Mesendoderm (in vitro differentiated cells): ENCODE measurements at regions not wholly inside any gene's neighbourhood (a gene's known extent, or its start where the extent isn't known, plus 50 kb on each side); places are given as distances from the start of the nearest gene placed in this dataset.

Experiments used
- DNase-seq: peaks from one replicate; pipeline ENCODE4 v3.0.0; 2013
- H2AK5ac ChIP-seq: 2 replicates; pipeline ENCODE4 v1.6.1; 2013; ENCODE audit warnings: low read length, inconsistent platforms
- H2BK120ac ChIP-seq: 2 replicates; pipeline ENCODE4 v1.6.1; 2013; ENCODE audit warnings: low read depth, mild to moderate bottlenecking, low read length, moderate library complexity, mixed read lengths
- H2BK15ac ChIP-seq: replicated peaks from 2 replicates; pipeline ENCODE4 v1.6.1; 2013; ENCODE audit warnings: low read depth, mild to moderate bottlenecking, moderate library complexity
- H2BK5ac ChIP-seq: 2 replicates; pipeline ENCODE4 v1.6.1; 2013; ENCODE audit warnings: low read length, inconsistent platforms
- H3K18ac ChIP-seq: 2 replicates; pipeline ENCODE4 v1.6.1; 2013; ENCODE audit warnings: mild to moderate bottlenecking, low read length, mixed read lengths
- H3K23ac ChIP-seq: one replicate; pipeline ENCODE4 v1.6.1; 2013; ENCODE audit warnings: low read length
- H3K27ac ChIP-seq: 2 replicates; pipeline ENCODE4 v1.5.1; 2013; ENCODE audit warnings: low read depth, mild to moderate bottlenecking, inconsistent platforms, low read length, moderate library complexity
- H3K27me3 ChIP-seq: 2 replicates; pipeline ENCODE4 v1.6.1; 2013; ENCODE audit warnings: low read length, control low read depth, mild to moderate bottlenecking, inconsistent platforms; ENCODE audit not compliant: insufficient read depth, poor library complexity
- H3K36me3 ChIP-seq: 2 replicates; pipeline ENCODE4 v1.6.1; 2013; ENCODE audit warnings: low read length, inconsistent platforms; ENCODE audit not compliant: control insufficient read depth, insufficient read depth
- H3K4ac ChIP-seq: one replicate; pipeline ENCODE4 v1.6.1; 2013; ENCODE audit warnings: low read depth, mild to moderate bottlenecking, low read length, moderate library complexity
- H3K4me1 ChIP-seq: 2 replicates; pipeline ENCODE4 v1.6.1; 2013; ENCODE audit warnings: low read depth, low read length, inconsistent platforms; ENCODE audit not compliant: control insufficient read depth
- H3K4me2 ChIP-seq: 2 replicates; pipeline ENCODE4 v1.6.1; 2013; ENCODE audit warnings: low read length
- H3K4me3 ChIP-seq: 2 replicates; pipeline ENCODE4 v1.5.1; 2013; ENCODE audit warnings: mild to moderate bottlenecking, low read length
- H3K56ac ChIP-seq: one replicate; pipeline ENCODE4 v1.6.1; 2013; ENCODE audit warnings: low read length
- H3K79me1 ChIP-seq: 2 replicates; pipeline ENCODE4 v1.6.1; 2013; ENCODE audit warnings: low read length, inconsistent platforms
- H3K79me2 ChIP-seq: 2 replicates; pipeline ENCODE4 v1.6.1; 2013; ENCODE audit warnings: mild to moderate bottlenecking, low read length; ENCODE audit not compliant: control insufficient read depth, insufficient read depth
- H3K9ac ChIP-seq: 2 replicates; pipeline ENCODE4 v1.6.1; 2013; ENCODE audit warnings: low read length, inconsistent platforms
- H4K5ac ChIP-seq: one replicate; pipeline ENCODE4 v1.6.1; 2013; ENCODE audit warnings: low read length
- H4K8ac ChIP-seq: one replicate; pipeline ENCODE4 v1.6.1; 2013; ENCODE audit warnings: low read depth, mild to moderate bottlenecking, control low read depth, low read length, moderate library complexity
- WGBS: extraction: QIAGEN DNeasy Blood & Tissue Kit; methylation state at CpG from one replicate; pipeline ENCODE4 v1.1.7; 2013; ENCODE audit warnings: low lambda C conversion rate, missing lambda C conversion rate; ENCODE audit not compliant: insufficient coverage; ENCODE audit errors: extremely low coverage; 5-methylcytosine and 5-hydroxymethylcytosine counted together

DNA sequence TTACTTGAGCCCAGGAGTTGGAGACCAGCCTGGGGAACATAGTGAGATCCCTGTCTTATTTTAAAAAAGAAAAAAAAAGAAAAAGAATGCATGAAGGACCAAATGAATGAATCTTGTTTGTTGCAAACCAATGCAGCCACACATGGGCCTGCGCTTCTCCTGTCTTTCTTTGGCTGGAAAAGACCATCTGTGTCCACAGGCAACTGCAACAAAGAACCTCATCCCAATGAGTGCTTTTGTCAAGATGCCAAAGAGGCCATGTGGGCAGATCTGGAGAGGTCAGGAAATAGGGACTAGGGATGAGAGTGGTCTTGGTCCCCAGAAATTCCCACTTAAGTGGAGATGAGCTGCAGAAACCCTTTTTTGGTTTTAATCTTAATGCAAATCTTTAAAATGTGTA, 49.8 kb upstream of the DUSP5 start:
- H2BK120ac ChIP-seq: no peak overlapping the region
- no peak overlapping the region for H3K9ac ChIP-seq
- no peaks in the 10 kb centered on the region for H3K79me1 ChIP-seq
- no CpG with 5 or more reads among the region's 1 CpG for WGBS
- no peak overlapping the region for H2AK5ac ChIP-seq
- H3K23ac ChIP-seq: no peak overlapping the region
- H3K4me3 ChIP-seq: no peak overlapping the region
- no peaks in the 10 kb centered on the region for H3K79me2 ChIP-seq
- no peak overlapping the region for H2BK5ac ChIP-seq
- no peak overlapping the region for H3K18ac ChIP-seq
- DNase-seq: no peak
- no peaks in the 10 kb centered on the region for H3K36me3 ChIP-seq
- H4K8ac ChIP-seq: no peak overlapping the region
- H3K27ac ChIP-seq: no peak overlapping the region
- H3K4ac ChIP-seq: no peak overlapping the region
- no peak overlapping the region for H3K4me2 ChIP-seq
- no peak overlapping the region for H2BK15ac ChIP-seq
- no peak overlapping the region for H3K56ac ChIP-seq
- H4K5ac ChIP-seq: no peak overlapping the region
- no peaks in the 10 kb centered on the region for H3K27me3 ChIP-seq
- H3K4me1 ChIP-seq: no peaks in the 10 kb centered on the region
